OCI-LY1 (cell line): ENCODE measurements at regions not wholly inside any gene's neighbourhood (a gene's known extent, or its start where the extent isn't known, plus 50 kb on each side); places are given as distances from the start of the nearest gene placed in this dataset.

Source experiments
- H2AFZ ChIP-seq: fragments of 200-600 bp; sonication (generic), shearing (Covaris generic); 2 replicates; pipeline ENCODE4 v1.6.0; 2014; ENCODE audit warnings: antibody characterized with exemption, mild to moderate bottlenecking, low read length
- H3F3A ChIP-seq: fragments of 200-600 bp; sonication (generic), shearing (Covaris generic); 2 replicates; pipeline ENCODE4 v1.6.0; 2014; ENCODE audit warnings: mild to moderate bottlenecking, antibody characterized with exemption, low read length, moderate library complexity; ENCODE audit not compliant: insufficient read depth
- H3K27ac ChIP-seq: fragments of 200-600 bp; sonication (generic); 2 replicates; pipeline ENCODE4 v1.5.1; 2014; ENCODE audit warnings: low read length, mixed run types, mild to moderate bottlenecking, low read depth; ENCODE audit not compliant: poor library complexity, severe bottlenecking
- H3K27me3 ChIP-seq: fragments of 200-600 bp; sonication (generic); 2 replicates; pipeline ENCODE4 v1.6.0; 2014; ENCODE audit warnings: antibody characterized with exemption, mild to moderate bottlenecking, low read length, moderate library complexity; ENCODE audit not compliant: insufficient read depth
- H3K36me3 ChIP-seq: fragments of 200-600 bp; sonication (generic); 2 replicates; pipeline ENCODE4 v1.6.1; 2014; ENCODE audit warnings: mild to moderate bottlenecking, antibody characterized with exemption, low read length, moderate library complexity, mixed read lengths; ENCODE audit not compliant: insufficient read depth
- H3K4me1 ChIP-seq: fragments of 200-600 bp; sonication (generic); 2 replicates; pipeline ENCODE4 v1.5.1; 2014; ENCODE audit warnings: mild to moderate bottlenecking, low read length, moderate library complexity; ENCODE audit not compliant: insufficient read depth, severe bottlenecking
- H3K4me2 ChIP-seq: fragments of 200-600 bp; sonication (generic), shearing (Covaris generic); 2 replicates; pipeline ENCODE4 v1.6.1; 2014; ENCODE audit warnings: low read length
- H3K4me3 ChIP-seq: fragments of 200-600 bp; sonication (generic); 2 replicates; pipeline ENCODE4 v1.5.1; 2014; ENCODE audit warnings: low read length, low read depth, mild to moderate bottlenecking, mixed read lengths; ENCODE audit not compliant: poor library complexity, severe bottlenecking
- H3K79me2 ChIP-seq: fragments of 200-600 bp; shearing (Covaris generic); 2 replicates; pipeline ENCODE4 v1.6.1; 2016; ENCODE audit warnings: mixed run types, low read length, mixed read lengths; ENCODE audit not compliant: insufficient read depth
- H3K9ac ChIP-seq: fragments of 200-600 bp; sonication (generic), shearing (Covaris generic); 2 replicates; pipeline ENCODE4 v1.6.1; 2014; ENCODE audit warnings: mild to moderate bottlenecking, low read length, mixed read lengths
- H3K9me2 ChIP-seq: fragments of 200-600 bp; sonication (generic), shearing (Covaris generic); 2 replicates; pipeline ENCODE4 v1.6.1; 2014; ENCODE audit warnings: low read depth, mild to moderate bottlenecking, low read length, mixed read lengths
- H3K9me3 ChIP-seq: fragments of 200-600 bp; shearing (Covaris generic); 2 replicates; pipeline ENCODE4 v1.6.1; 2014; ENCODE audit warnings: low read length, mixed read lengths
- H4K20me1 ChIP-seq: fragments of 200-600 bp; sonication (generic), shearing (Covaris generic); 2 replicates; pipeline ENCODE4 v1.6.0; 2016; ENCODE audit warnings: mild to moderate bottlenecking, low read length; ENCODE audit not compliant: insufficient read depth
- CTCF ChIP-seq: fragments of 200-600 bp; sonication (generic), shearing (Covaris generic); IDR thresholded peaks from 2 replicates; pipeline ENCODE4 v1.5.1; 2017; ENCODE audit warnings: mild to moderate bottlenecking, antibody characterized with exemption, low read length, moderate library complexity, mixed read lengths
- EZH2 ChIP-seq: fragments of 200-600 bp; sonication (generic), shearing (Covaris generic); IDR thresholded peaks from 2 replicates; pipeline ENCODE4 v1.8.0; 2017; ENCODE audit warnings: borderline replicate concordance, mixed run types, mild to moderate bottlenecking, antibody characterized with exemption, low read length, moderate library complexity, mixed read lengths

- Histone ChIP-seq H2AFZ (no peak overlapping the region), H3F3A (no peaks in the 10 kb centered on the region), H3K27me3 (no peaks in the 10 kb centered on the region), H3K9me3 (no peaks in the 10 kb centered on the region), H3K4me2 (no peak overlapping the region), H4K20me1 (no peaks in the 10 kb centered on the region; the same call in 1 of the 2 replicates), H3K27ac (no peak overlapping the region), H3K36me3 (no peaks in the 10 kb centered on the region), H3K4me1 (no peaks in the 10 kb centered on the region), H3K9me2 (no peaks in the 10 kb centered on the region), H3K4me3 (no peak overlapping the region), H3K9ac (no peak overlapping the region), H3K79me2 (no peaks in the 10 kb centered on the region)
- TF ChIP-seq CTCF (no peak), EZH2 (no peak)
Measured at GRCh38 chr1:100609849-100610248, 71.9 kb downstream of the GPR88 start.

GRCh38 chr1:100611086-100611485 lies 73.1 kb downstream of the GPR88 start:
- Histone ChIP-seq H3F3A (no peaks in the 10 kb centered on the region), H4K20me1 (no peaks in the 10 kb centered on the region; the same call in 1 of the 2 replicates), H3K36me3 (no peaks in the 10 kb centered on the region), H3K27ac (no peak overlapping the region), H3K79me2 (no peaks in the 10 kb centered on the region), H3K9me3 (no peaks in the 10 kb centered on the region), H3K4me2 (no peak overlapping the region), H3K4me3 (no peak overlapping the region), H3K4me1 (no peaks in the 10 kb centered on the region), H2AFZ (no peak overlapping the region), H3K27me3 (no peaks in the 10 kb centered on the region), H3K9me2 (no peaks in the 10 kb centered on the region), H3K9ac (no peak overlapping the region)
- no peak for TF ChIP-seq EZH2
- TF ChIP-seq CTCF = no peak

GRCh38 chr1:100612540-100612939 lies 74.6 kb downstream of the GPR88 start:
- no peaks in the 10 kb centered on the region; the same call in 1 of the 2 replicates for H4K20me1 ChIP-seq
- no peaks in the 10 kb centered on the region for H3K9me2 ChIP-seq
- TF ChIP-seq EZH2 (no peak), CTCF (no peak)
- H3K4me2 ChIP-seq = no peak overlapping the region
- H3K27ac ChIP-seq = no peak overlapping the region
- H3K79me2 ChIP-seq = no peaks in the 10 kb centered on the region
- H3K9ac ChIP-seq = no peak overlapping the region
- no peak overlapping the region for H2AFZ ChIP-seq
- no peaks in the 10 kb centered on the region for H3K9me3 ChIP-seq
- no peaks in the 10 kb centered on the region for H3K36me3 ChIP-seq
- H3K4me3 ChIP-seq = no peak overlapping the region
- no peaks in the 10 kb centered on the region for H3F3A ChIP-seq
- H3K27me3 ChIP-seq = no peaks in the 10 kb centered on the region
- no peaks in the 10 kb centered on the region for H3K4me1 ChIP-seq
